Caco-2 (cell line): ENCODE measurements at regions not wholly inside any gene's neighbourhood (a gene's known extent, or its start where the extent isn't known, plus 50 kb on each side); places are given as distances from the start of the nearest gene placed in this dataset.

Source experiments
- BruUV-seq: library from RNA; stranded (reverse); fragments of 400-500 nt; replicated peaks from 2 replicates; lab custom pipeline; 2021; lab: Mats Ljungman, UMichigan
- CTCF ChIA-PET: fragments of 300-600 bp; sonication (Branson Sonifier 250); formaldehyde crosslinking; loops from one replicate; lab custom pipeline; 2022; ENCODE audit warnings: antibody characterized with exemption; lab: Charles Lee
- POLR2A ChIA-PET: fragments of 300-600 bp; sonication (Branson Sonifier 250); formaldehyde crosslinking; loops from one replicate; lab custom pipeline; 2022; ENCODE audit warnings: antibody characterized with exemption; lab: Charles Lee
- DNase-seq, 2 experiments: peaks; one replicate each; pipeline versions ENCODE4 v3.0.0 to v3.0.0-alpha.2; 2020 to 2022
- H3K27me3 ChIP-seq: replicated peaks from 2 replicates; pipeline ENCODE4 v1.6.0; 2011; ENCODE audit warnings: low read length; ENCODE audit not compliant: control insufficient read depth, insufficient read depth
- H3K36me3 ChIP-seq: 2 replicates; pipeline ENCODE4 v1.5.1; 2011; ENCODE audit warnings: low read length; ENCODE audit not compliant: control insufficient read depth, insufficient read depth
- H3K4me1 ChIP-seq: fragments of 250-450 bp; sonication (Bioruptor Pico); 2 replicates; pipeline ENCODE4 v1.5.1; 2020; ENCODE audit warnings: mild to moderate bottlenecking
- H3K4me3 ChIP-seq: 2 replicates; pipeline ENCODE4 v1.5.1; 2011; ENCODE audit warnings: low read depth, mild to moderate bottlenecking, control low read depth, low read length
- H3K9me3 ChIP-seq: fragments of 250-450 bp; sonication (Bioruptor Pico); 2 replicates; pipeline ENCODE4 v1.5.1; 2020; ENCODE audit warnings: mild to moderate bottlenecking, moderate library complexity
- H3K27ac Mint-ChIP-seq: one replicate; pipeline ENCODE4 v1.8.0; 2022; ENCODE audit warnings: mixed read lengths; ENCODE audit not compliant: unreplicated experiment
- H3K27me3 Mint-ChIP-seq: one replicate; pipeline ENCODE4 v1.8.0; 2022; ENCODE audit warnings: mixed read lengths; ENCODE audit not compliant: insufficient read depth, unreplicated experiment
- H3K36me3 Mint-ChIP-seq: one replicate; pipeline ENCODE4 v1.8.0; 2022; ENCODE audit warnings: mild to moderate bottlenecking, mixed read lengths; ENCODE audit not compliant: insufficient read depth, unreplicated experiment
- H3K4me1 Mint-ChIP-seq: one replicate; pipeline ENCODE4 v1.8.0; 2022; ENCODE audit warnings: low read depth, mixed read lengths; ENCODE audit not compliant: unreplicated experiment
- H3K4me3 Mint-ChIP-seq: one replicate; pipeline ENCODE4 v1.8.0; 2022; ENCODE audit warnings: mild to moderate bottlenecking, moderate library complexity, mixed read lengths; ENCODE audit not compliant: unreplicated experiment
- H3K9me3 Mint-ChIP-seq: one replicate; pipeline ENCODE4 v1.8.0; 2022; ENCODE audit warnings: mixed read lengths; ENCODE audit not compliant: unreplicated experiment
- CTCF ChIP-seq, 2 experiments: fragments of 200-600 bp in 1 of 2; IDR thresholded peaks; 1 replicate in 1 of 2; 2 replicates in 1 of 2; pipeline versions ENCODE4 v1.5.1 to v1.8.0; 2011 to 2022; ENCODE audit warnings: antibody characterized with exemption in 1 of 2, control low read depth in 1 of 2, inconsistent platforms in 1 of 2, low read depth in 1 of 2, low read length in 1 of 2, mild to moderate bottlenecking in 1 of 2, moderate library complexity in 1 of 2; ENCODE audit not compliant: insufficient read depth in 1 of 2, severe bottlenecking in 1 of 2, unreplicated experiment in 1 of 2
- intact Hi-C: fragments of 100-400 bp; cut with micrococcal nuclease; formaldehyde crosslinking; loops from one replicate; pipeline ENCODE4 v1.10.0; 2022; ENCODE audit not compliant: unreplicated experiment

GRCh38 chr2:45131587-45131986 lies 122.3 kb upstream of the SIX2 start:
- no TSS peak for BruUV-seq
- Histone ChIP-seq H3K27me3 (peaks cover 2% of the 10 kb centered on the region), H3K36me3 (no peaks in the 10 kb centered on the region), H3K4me1 (no peaks in the 10 kb centered on the region), H3K4me3 (no peak overlapping the region), H3K9me3 (no peaks in the 10 kb centered on the region; the same call in 1 of the 2 replicates)
- ChIA-PET CTCF (no interaction called here), POLR2A (no interaction called here)
- Mint-ChIP-seq H3K27me3 (peaks cover 9% of the 10 kb centered on the region), H3K4me3 (no peak overlapping the region), H3K9me3 (no peaks in the 10 kb centered on the region), H3K4me1 (no peaks in the 10 kb centered on the region), H3K36me3 (no peaks in the 10 kb centered on the region), H3K27ac (no peak overlapping the region)
- no peak for TF ChIP-seq CTCF (IDR thresholded peaks at IDR 0.05; ENCODE audit: insufficient read depth in 1 of 2, low read depth in 1 of 2, low read length in 1 of 2, severe bottlenecking in 1 of 2, unreplicated experiment in 1 of 2)
- no peak for DNase-seq
- intact Hi-C loops: no loop called here

- no peak for DNase-seq
- Mint-ChIP-seq H3K36me3 (no peaks in the 10 kb centered on the region), H3K9me3 (no peaks in the 10 kb centered on the region), H3K27ac (no peak overlapping the region), H3K4me1 (no peaks in the 10 kb centered on the region), H3K4me3 (no peak overlapping the region), H3K27me3 (peaks cover 6% of the 10 kb centered on the region)
- POLR2A ChIA-PET: no interaction called here
- no peaks in the 10 kb centered on the region for H3K36me3 ChIP-seq
- no peaks in the 10 kb centered on the region for H3K4me1 ChIP-seq
- no TSS peak for BruUV-seq
- H3K27me3 ChIP-seq: no peaks in the 10 kb centered on the region; the same call in none of the 2 replicates
- intact Hi-C loops: no loop called here
- H3K4me3 ChIP-seq: no peak overlapping the region
- CTCF ChIA-PET: no interaction called here
- no peak for TF ChIP-seq CTCF (IDR thresholded peaks at IDR 0.05; ENCODE audit: insufficient read depth in 1 of 2, low read depth in 1 of 2, low read length in 1 of 2, severe bottlenecking in 1 of 2, unreplicated experiment in 1 of 2)
- H3K9me3 ChIP-seq: no peaks in the 10 kb centered on the region; the same call in 1 of the 2 replicates
Observed at GRCh38 chr2:45130736-45131135, 121.5 kb upstream of the SIX2 start.

GRCh38 chr2:45128580-45128997 lies 119.3 kb upstream of the SIX2 start:
- no peak for TF ChIP-seq CTCF (IDR thresholded peaks at IDR 0.05; ENCODE audit: insufficient read depth in 1 of 2, low read depth in 1 of 2, low read length in 1 of 2, severe bottlenecking in 1 of 2, unreplicated experiment in 1 of 2)
- H3K4me1 ChIP-seq: no peaks in the 10 kb centered on the region
- H3K4me1 Mint-ChIP-seq: no peaks in the 10 kb centered on the region
- H3K27me3 Mint-ChIP-seq: no peaks in the 10 kb centered on the region
- H3K9me3 ChIP-seq: no peaks in the 10 kb centered on the region; the same call in 1 of the 2 replicates
- no peaks in the 10 kb centered on the region for H3K9me3 Mint-ChIP-seq
- H3K4me3 Mint-ChIP-seq: no peak overlapping the region
- ChIA-PET CTCF (no interaction called here), POLR2A (no interaction called here)
- no peak overlapping the region for H3K4me3 ChIP-seq
- intact Hi-C loops: no loop called here
- H3K36me3 ChIP-seq: no peaks in the 10 kb centered on the region
- no peaks in the 10 kb centered on the region for H3K36me3 Mint-ChIP-seq
- no peaks in the 10 kb centered on the region; the same call in none of the 2 replicates for H3K27me3 ChIP-seq
- BruUV-seq: no TSS peak
- DNase-seq: no peak
- H3K27ac Mint-ChIP-seq: no peak overlapping the region
